ENCODE measurements at regions not wholly inside any gene's neighbourhood (a gene's known extent, or its start where the extent isn't known, plus 50 kb on each side); places are given as distances from the start of the nearest gene placed in this dataset.
"Not testable (repeated sequence)": the region's sequence is repeated elsewhere in the genome, so short reads cannot be mapped to it uniquely, and the experiment has no call there.

- Histone ChIP-seq H3K4me3 (ENCODE audit: low read depth, low read length) (no peak overlapping the region), H3K27me3 (no peaks in the 10 kb centered on the region), H3K4me1 (no peaks in the 10 kb centered on the region), H3K36me3 (no peaks in the 10 kb centered on the region), H3K9me3 (no peaks in the 10 kb centered on the region; the same call in 1 of the 2 replicates)
- TF ChIP-seq CTCF (IDR thresholded peaks at IDR 0.05; ENCODE audit: low read depth, low read length): no peak
- no peak for DNase-seq
Observed at GRCh38 chr9:27808864-27809263, 235.6 kb upstream of the C9orf72 start.

- no peak for DNase-seq
- H3K27me3 ChIP-seq: no peaks in the 10 kb centered on the region
- H3K4me3 ChIP-seq (ENCODE audit: low read depth, low read length): no peak overlapping the region
Observed at GRCh38 chr9:27817747-27818146, 244.5 kb upstream of the C9orf72 start.

GRCh38 chr9:27818348-27818747, 245.1 kb upstream of the C9orf72 start:
- no peak for TF ChIP-seq CTCF (IDR thresholded peaks at IDR 0.05; ENCODE audit: low read depth, low read length)
- H3K36me3 ChIP-seq: no peaks in the 10 kb centered on the region
- no peak for DNase-seq
- H3K4me1 ChIP-seq: peaks cover 17% of the 10 kb centered on the region
- H3K27me3 ChIP-seq: no peaks in the 10 kb centered on the region
- H3K4me3 ChIP-seq (ENCODE audit: low read depth, low read length): no peak overlapping the region
- no peaks in the 10 kb centered on the region for H3K9me3 ChIP-seq

More at GRCh38 chr9:27817747-27818146, 244.5 kb upstream of the C9orf72 start:
- Histone ChIP-seq H3K36me3 (no peaks in the 10 kb centered on the region), H3K9me3 (no peaks in the 10 kb centered on the region), H3K4me1 (peaks cover 16% of the 10 kb centered on the region)
- no peak for TF ChIP-seq CTCF (IDR thresholded peaks at IDR 0.05; ENCODE audit: low read depth, low read length)

GRCh38 chr9:27828908-27829307, 255.6 kb upstream of the C9orf72 start:
- H3K9me3 ChIP-seq: no peaks in the 10 kb centered on the region
- TF ChIP-seq CTCF (IDR thresholded peaks at IDR 0.05; ENCODE audit: low read depth, low read length): no peak
- H3K36me3 ChIP-seq: no peaks in the 10 kb centered on the region
- peaks cover 15% of the 10 kb centered on the region for H3K4me1 ChIP-seq
- no peak overlapping the region for H3K4me3 ChIP-seq (ENCODE audit: low read depth, low read length)
- no peaks in the 10 kb centered on the region for H3K27me3 ChIP-seq
- DNase-seq: peak; percentile 27

GRCh38 chr9:27829621-27830020, 256.3 kb upstream of the C9orf72 start:
- Histone ChIP-seq H3K27me3 (no peaks in the 10 kb centered on the region), H3K9me3 (no peaks in the 10 kb centered on the region), H3K36me3 (no peaks in the 10 kb centered on the region), H3K4me1 (peaks cover 15% of the 10 kb centered on the region), H3K4me3 (ENCODE audit: low read depth, low read length) (no peak overlapping the region)
- DNase-seq: no peak
- TF ChIP-seq CTCF (IDR thresholded peaks at IDR 0.05; ENCODE audit: low read depth, low read length): no peak

GRCh38 chr9:27832108-27832507, 258.8 kb upstream of the C9orf72 start:
- not testable (repeated sequence) for H3K36me3 ChIP-seq; DNase-seq; H3K9me3 ChIP-seq; H3K27me3 ChIP-seq; H3K4me3 ChIP-seq (ENCODE audit: low read depth, low read length)
- H3K4me1 ChIP-seq: peaks cover 25% of the 10 kb centered on the region

GRCh38 chr9:27835286-27835685, 262.0 kb upstream of the C9orf72 start:
- H3K4me3 ChIP-seq (ENCODE audit: low read depth, low read length): no peak overlapping the region
- H3K9me3 ChIP-seq: no peaks in the 10 kb centered on the region
- TF ChIP-seq CTCF (IDR thresholded peaks at IDR 0.05; ENCODE audit: low read depth, low read length): no peak
- H3K36me3 ChIP-seq: no peaks in the 10 kb centered on the region
- no peaks in the 10 kb centered on the region for H3K27me3 ChIP-seq
- peaks cover 20% of the 10 kb centered on the region for H3K4me1 ChIP-seq
- DNase-seq: no peak
